Type B pancreatic cell (in vitro differentiated cells): ENCODE measurements at regions not wholly inside any gene's neighbourhood (a gene's known extent, or its start where the extent isn't known, plus 50 kb on each side); places are given as distances from the start of the nearest gene placed in this dataset.
"Not testable (repeated sequence)": the region's sequence is repeated elsewhere in the genome, so short reads cannot be mapped to it uniquely, and the experiment has no call there.

Experiments used
- DNase-seq: peaks from one replicate; pipeline ENCODE4 v3.0.0; 2021; ENCODE audit warnings: mixed read lengths; ENCODE audit not compliant: unreplicated experiment; ENCODE audit errors: extremely low spot score
- H3K27ac Mint-ChIP-seq: 2 replicates; pipeline ENCODE4 v1.8.0; 2021; ENCODE audit warnings: mild to moderate bottlenecking, mixed read lengths
- H3K27me3 Mint-ChIP-seq: 2 replicates; pipeline ENCODE4 v1.8.0; 2021; ENCODE audit warnings: mixed read lengths
- H3K36me3 Mint-ChIP-seq: 2 replicates; pipeline ENCODE4 v1.8.0; 2021; ENCODE audit warnings: mixed read lengths
- H3K4me1 Mint-ChIP-seq: one replicate; pipeline ENCODE4 v1.8.0; 2021; ENCODE audit warnings: mixed read lengths; ENCODE audit not compliant: unreplicated experiment
- H3K4me3 Mint-ChIP-seq: 2 replicates; pipeline ENCODE4 v1.8.0; 2021; ENCODE audit warnings: mild to moderate bottlenecking, mixed read lengths
- H3K9me3 Mint-ChIP-seq: 2 replicates; pipeline ENCODE4 v1.8.0; 2021; ENCODE audit warnings: mixed read lengths
- TF ChIP-seq, protein P1 (sequence below): fragments of 200-600 bp; sonication (generic); conservative IDR thresholded peaks from 2 replicates; pipeline ENCODE4 v1.5.0; 2021; ENCODE audit warnings: antibody characterized with exemption, mild to moderate bottlenecking

DNA sequence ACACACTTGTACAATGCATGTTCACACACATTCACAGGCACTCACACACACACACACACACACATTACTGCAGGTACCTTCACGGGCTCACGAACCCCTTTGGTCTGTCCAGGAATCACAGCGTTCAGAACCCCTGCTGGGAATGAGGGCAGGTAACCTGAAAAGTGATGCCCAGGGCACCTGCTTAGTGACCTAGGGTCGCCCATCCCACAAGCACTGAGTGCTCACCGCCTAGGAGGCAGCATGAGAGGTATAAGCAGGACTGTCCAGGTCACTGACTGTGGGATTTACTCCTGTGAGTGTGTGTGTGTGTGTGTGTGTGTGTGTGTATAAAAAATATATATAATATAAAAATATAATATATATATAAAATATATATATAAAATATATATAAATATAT lies 150.9 kb downstream of the GALR1 start:
- no peaks in the 10 kb centered on the region for H3K4me1 Mint-ChIP-seq
- H3K9me3 Mint-ChIP-seq: no peaks in the 10 kb centered on the region
- H3K4me3 Mint-ChIP-seq: no peak overlapping the region
- no peaks in the 10 kb centered on the region for H3K27me3 Mint-ChIP-seq
- H3K27ac Mint-ChIP-seq: no peak overlapping the region
- TF ChIP-seq, protein P1, sequence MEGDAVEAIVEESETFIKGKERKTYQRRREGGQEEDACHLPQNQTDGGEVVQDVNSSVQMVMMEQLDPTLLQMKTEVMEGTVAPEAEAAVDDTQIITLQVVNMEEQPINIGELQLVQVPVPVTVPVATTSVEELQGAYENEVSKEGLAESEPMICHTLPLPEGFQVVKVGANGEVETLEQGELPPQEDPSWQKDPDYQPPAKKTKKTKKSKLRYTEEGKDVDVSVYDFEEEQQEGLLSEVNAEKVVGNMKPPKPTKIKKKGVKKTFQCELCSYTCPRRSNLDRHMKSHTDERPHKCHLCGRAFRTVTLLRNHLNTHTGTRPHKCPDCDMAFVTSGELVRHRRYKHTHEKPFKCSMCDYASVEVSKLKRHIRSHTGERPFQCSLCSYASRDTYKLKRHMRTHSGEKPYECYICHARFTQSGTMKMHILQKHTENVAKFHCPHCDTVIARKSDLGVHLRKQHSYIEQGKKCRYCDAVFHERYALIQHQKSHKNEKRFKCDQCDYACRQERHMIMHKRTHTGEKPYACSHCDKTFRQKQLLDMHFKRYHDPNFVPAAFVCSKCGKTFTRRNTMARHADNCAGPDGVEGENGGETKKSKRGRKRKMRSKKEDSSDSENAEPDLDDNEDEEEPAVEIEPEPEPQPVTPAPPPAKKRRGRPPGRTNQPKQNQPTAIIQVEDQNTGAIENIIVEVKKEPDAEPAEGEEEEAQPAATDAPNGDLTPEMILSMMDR: no peak
- no peak for DNase-seq
- no peaks in the 10 kb centered on the region for H3K36me3 Mint-ChIP-seq

DNA sequence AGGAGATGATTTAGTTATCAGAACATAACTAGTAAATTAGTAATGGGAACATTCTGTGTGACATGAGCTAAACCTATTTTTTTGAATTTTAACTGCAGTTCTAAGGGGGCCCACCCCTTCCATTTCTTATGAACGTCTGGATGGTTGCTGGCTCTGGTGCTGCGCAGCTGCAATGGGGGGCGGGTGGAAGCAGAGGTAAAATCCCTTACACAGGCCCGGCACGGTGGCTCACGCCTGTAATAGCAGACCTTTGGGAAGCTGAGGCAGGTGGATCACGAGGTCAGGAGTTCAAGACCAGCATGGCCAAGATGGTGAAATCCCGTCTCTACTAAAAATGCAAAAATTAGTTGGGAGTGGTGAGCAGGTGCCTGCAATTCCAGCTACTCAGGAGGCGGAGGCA lies 151.5 kb downstream of the GALR1 start:
- Mint-ChIP-seq H3K27ac (no peak overlapping the region), H3K36me3 (no peaks in the 10 kb centered on the region)
- TF ChIP-seq, protein P1: no peak

DNA sequence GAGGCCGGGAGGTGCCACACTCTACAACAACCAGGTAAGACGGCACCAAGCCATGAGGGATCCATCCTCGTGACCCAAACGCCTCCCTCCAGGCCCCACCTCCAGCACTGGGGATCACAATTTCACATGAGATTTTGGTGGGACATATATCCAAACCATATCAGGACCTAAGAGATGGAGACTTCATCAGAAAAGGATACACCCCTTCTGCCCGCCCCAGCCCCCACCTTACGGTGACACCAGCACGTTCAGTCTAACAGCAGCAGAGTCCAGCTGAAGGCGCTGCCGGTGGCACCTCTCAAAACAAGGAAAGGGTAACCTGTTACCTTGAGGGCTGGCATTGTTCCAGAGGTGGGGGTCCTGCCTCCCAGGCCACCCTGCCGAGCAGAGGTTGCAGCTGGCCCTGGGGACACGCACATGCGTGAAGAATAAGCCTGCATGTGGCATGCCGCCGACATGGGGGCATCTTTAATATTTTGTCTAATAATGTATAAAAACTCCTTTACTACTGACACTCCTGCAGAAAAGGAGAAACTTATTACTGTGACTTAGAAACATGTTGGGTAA lies 154.4 kb downstream of the GALR1 start:
- no peaks in the 10 kb centered on the region for H3K4me1 Mint-ChIP-seq

More for the DNA sequence above, 151.5 kb downstream of the GALR1 start:
- Mint-ChIP-seq H3K9me3 (no peaks in the 10 kb centered on the region), H3K4me3 (no peak overlapping the region), H3K4me1 (no peaks in the 10 kb centered on the region), H3K27me3 (no peaks in the 10 kb centered on the region)
- no peak for DNase-seq

DNA sequence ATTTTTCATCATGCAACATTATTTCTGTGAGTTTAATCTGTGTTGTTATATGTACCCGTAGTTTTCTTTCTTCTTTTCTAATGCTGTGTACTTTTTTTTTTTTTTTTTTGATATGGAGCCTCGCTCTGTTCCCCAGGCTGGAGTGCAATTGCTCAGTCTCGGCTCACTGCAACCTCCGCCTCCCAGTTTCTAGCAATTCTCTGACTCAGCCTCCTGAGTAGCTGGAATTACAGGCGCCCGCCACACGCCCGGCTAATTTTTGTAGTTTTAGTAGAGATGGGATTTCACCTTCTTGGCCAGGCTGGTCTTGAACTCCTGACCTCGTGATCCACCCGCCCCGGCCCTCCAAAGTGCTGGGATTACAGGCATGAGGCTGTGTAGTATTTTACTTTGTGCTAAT lies 155.4 kb downstream of the GALR1 start:
- TF ChIP-seq, protein P1: no peak
- H3K4me1 Mint-ChIP-seq: no peaks in the 10 kb centered on the region
- no peaks in the 10 kb centered on the region for H3K36me3 Mint-ChIP-seq
- no peaks in the 10 kb centered on the region for H3K27me3 Mint-ChIP-seq
- no peak overlapping the region for H3K4me3 Mint-ChIP-seq
- no peak overlapping the region for H3K27ac Mint-ChIP-seq
- H3K9me3 Mint-ChIP-seq: no peaks in the 10 kb centered on the region
- DNase-seq: no peak

More for the DNA sequence above, 154.4 kb downstream of the GALR1 start:
- TF ChIP-seq, protein P1: no peak
- no peak for DNase-seq
- no peaks in the 10 kb centered on the region for H3K27me3 Mint-ChIP-seq
- H3K27ac Mint-ChIP-seq: no peak overlapping the region
- H3K9me3 Mint-ChIP-seq: no peaks in the 10 kb centered on the region
- H3K4me3 Mint-ChIP-seq: no peak overlapping the region
- H3K36me3 Mint-ChIP-seq: no peaks in the 10 kb centered on the region

DNA sequence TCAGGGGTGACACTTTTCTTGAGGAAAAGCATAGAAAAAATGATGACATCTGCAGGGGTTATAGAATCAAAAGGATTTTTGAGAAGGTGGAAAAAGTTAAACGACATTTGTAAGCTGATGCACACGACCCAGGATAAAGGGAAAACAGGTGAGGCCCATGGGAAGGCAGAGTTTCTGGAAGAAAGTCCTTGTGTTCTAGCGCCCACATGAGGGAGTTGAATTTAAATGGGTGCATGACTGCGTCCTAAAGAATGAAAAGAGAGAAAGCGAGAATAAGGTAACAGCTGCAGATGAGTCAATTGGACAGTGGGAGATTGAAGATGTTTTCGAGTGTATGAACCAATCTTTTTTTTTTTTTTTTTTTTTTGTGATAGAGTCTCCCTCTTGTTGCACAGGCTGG lies 158.1 kb downstream of the GALR1 start:
- Mint-ChIP-seq H3K4me3 (no peak overlapping the region), H3K27ac (no peak overlapping the region), H3K36me3 (no peaks in the 10 kb centered on the region), H3K27me3 (no peaks in the 10 kb centered on the region), H3K9me3 (no peaks in the 10 kb centered on the region), H3K4me1 (no peaks in the 10 kb centered on the region)
- DNase-seq: no peak
- TF ChIP-seq, protein P1: no peak

DNA sequence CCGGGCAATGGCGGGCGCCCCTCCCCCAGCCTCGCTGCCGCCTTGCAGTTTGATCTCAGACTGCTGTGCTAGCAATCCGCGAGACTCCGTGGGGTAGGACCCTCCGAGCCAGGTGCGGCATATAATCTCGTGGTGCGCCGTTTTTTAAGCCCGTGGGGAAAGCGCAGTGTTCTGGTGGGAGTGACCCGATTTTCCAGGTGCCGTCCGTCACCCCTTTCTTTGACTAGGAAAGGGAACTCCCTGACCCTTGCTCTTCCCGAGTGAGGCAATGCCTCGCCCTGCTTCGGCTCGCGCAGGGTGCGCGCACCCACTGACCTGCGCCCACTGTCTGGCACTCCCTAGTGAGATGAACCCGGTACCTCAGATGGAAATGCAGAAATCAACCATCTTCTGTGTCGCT lies 171.9 kb downstream of the GALR1 start:
- not testable (repeated sequence) for H3K36me3 Mint-ChIP-seq, DNase-seq, H3K27me3 Mint-ChIP-seq, H3K4me1 Mint-ChIP-seq, H3K9me3 Mint-ChIP-seq
- H3K27ac Mint-ChIP-seq: peak overlapping the region; percentile 88
- peak overlapping the region; percentile 92 for H3K4me3 Mint-ChIP-seq
